ENCODE measurements at regions not wholly inside any gene's neighbourhood (a gene's known extent, or its start where the extent isn't known, plus 50 kb on each side); places are given as distances from the start of the nearest gene placed in this dataset.

GRCh38 chr19:28834996-28835395, 378.0 kb downstream of the UQCRFS1 start:
- H3K36me3 ChIP-seq: no peaks in the 10 kb centered on the region
- H3K9me3 ChIP-seq: no peaks in the 10 kb centered on the region
- DNase-seq (no peak), ATAC-seq (no peak)
- WGBS, 2 donors: 62 to 67% methylated on average over 3 of the region's 3 CpGs
- H3K4me1 ChIP-seq: peaks cover 0 to 2% (median 0%) of the 10 kb centered on the region in 9 donors
- no peak overlapping the region for H3K4me3 ChIP-seq
- no peak for TF ChIP-seq CTCF (IDR thresholded peaks at IDR 0.05)
- peaks cover 0 to 6% (median 0%) of the 10 kb centered on the region in 7 donors for H3K27me3 ChIP-seq
- H3K27ac ChIP-seq: no peak overlapping the region
- intact Hi-C loops (cut with DNase I): no loop called here

GRCh38 chr19:28831462-28831861, 381.5 kb downstream of the UQCRFS1 start:
- Histone ChIP-seq H3K27me3 (peaks cover 0 to 6% (median 0%) of the 10 kb centered on the region in 7 donors), H3K36me3 (no peaks in the 10 kb centered on the region), H3K9me3 (no peaks in the 10 kb centered on the region), H3K4me3 (no peak overlapping the region), H3K4me1 (peaks cover 0 to 4% (median 0%) of the 10 kb centered on the region in 9 donors), H3K27ac (no peak overlapping the region)
- WGBS, 2 donors: 76 to 84% methylated on average over 5 of the region's 5 CpGs
- intact Hi-C loops (cut with DNase I): no loop called here
- ATAC-seq (no peak), DNase-seq (no peak)
- TF ChIP-seq CTCF (IDR thresholded peaks at IDR 0.05): no peak

DNA sequence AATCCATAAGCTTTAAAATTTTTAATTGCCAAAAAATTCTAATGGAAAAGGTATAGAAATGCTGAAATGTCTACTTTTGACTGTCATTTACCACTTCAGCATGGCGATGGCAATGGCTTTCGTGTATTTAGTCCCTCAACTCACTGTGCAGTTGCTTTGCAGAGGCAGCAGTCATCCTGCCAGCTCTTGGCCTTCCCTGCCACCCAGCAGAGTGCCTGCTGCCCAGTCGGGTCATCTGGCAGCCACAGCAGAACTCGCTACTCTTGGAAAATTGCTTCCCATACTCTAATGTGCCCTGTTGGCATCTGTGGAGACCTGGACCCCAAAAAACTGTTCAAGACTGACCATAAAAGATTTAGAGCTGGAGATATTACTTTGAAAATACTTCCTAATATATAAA, 383.2 kb downstream of the UQCRFS1 start:
- no peaks in the 10 kb centered on the region for H3K36me3 ChIP-seq
- DNase-seq (peak in 1 of 2 donors; percentile 24), ATAC-seq (peak in 1 of 8 donors; percentile 39)
- no peaks in the 10 kb centered on the region for H3K9me3 ChIP-seq
- WGBS, 2 donors: 58 to 68% methylated on average over 4 of the region's 4 CpGs
- H3K27ac ChIP-seq: no peak overlapping the region
- peaks cover 0 to 4% (median 0%) of the 10 kb centered on the region in 9 donors for H3K4me1 ChIP-seq
- peaks cover 0 to 6% (median 0%) of the 10 kb centered on the region in 7 donors for H3K27me3 ChIP-seq
- intact Hi-C loops (cut with DNase I): no loop called here
- TF ChIP-seq CTCF (IDR thresholded peaks at IDR 0.05): no peak
- no peak overlapping the region for H3K4me3 ChIP-seq

DNA sequence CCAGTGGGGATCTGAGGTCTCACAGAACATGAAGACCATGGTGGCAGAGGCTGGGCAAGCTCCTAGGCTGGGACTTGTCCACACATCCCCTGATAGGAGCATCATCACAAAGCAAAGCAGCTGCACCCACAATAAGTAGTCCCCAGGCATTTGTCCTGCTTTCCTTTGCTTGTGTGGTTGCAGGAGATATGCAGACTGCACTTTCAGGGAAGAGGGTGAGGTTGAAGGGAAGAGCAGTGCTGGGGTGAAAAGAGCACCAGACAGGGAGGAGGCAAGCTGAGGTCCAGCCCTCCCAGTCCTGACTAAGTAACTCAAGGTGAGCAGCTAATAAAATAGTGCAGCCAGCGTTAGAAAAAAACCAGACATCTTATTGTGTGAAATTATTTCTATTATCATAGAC, 383.6 kb downstream of the UQCRFS1 start:
- intact Hi-C loops (cut with DNase I): no loop called here
- Histone ChIP-seq H3K4me3 (no peak overlapping the region), H3K36me3 (no peaks in the 10 kb centered on the region), H3K9me3 (no peaks in the 10 kb centered on the region), H3K27me3 (peaks cover 0 to 6% (median 0%) of the 10 kb centered on the region in 7 donors), H3K4me1 (peaks cover 0 to 4% (median 0%) of the 10 kb centered on the region in 9 donors), H3K27ac (no peak overlapping the region)
- DNase-seq (no peak), ATAC-seq (no peak)
- WGBS, 2 donors: 92 to 100% methylated on average over 1 of the region's 1 CpG
- TF ChIP-seq CTCF (IDR thresholded peaks at IDR 0.05): no peak

Data from heart right ventricle (tissue), 16 donors.